GM21825 (cell line): ENCODE measurements at regions not wholly inside any gene's neighbourhood (a gene's known extent, or its start where the extent isn't known, plus 50 kb on each side); places are given as distances from the start of the nearest gene placed in this dataset.
"Not testable (repeated sequence)": the region's sequence is repeated elsewhere in the genome, so short reads cannot be mapped to it uniquely, and the experiment has no call there.

ENCODE experiments used
- ATAC-seq: cut with Tn5 transposase; IDR thresholded peaks from one replicate; pipeline ENCODE4 v1.9.1; 2021; ENCODE audit warnings: mild to moderate bottlenecking, moderate library complexity; ENCODE audit not compliant: unreplicated experiment

- ATAC-seq, result no peak
Observed at GRCh38 chr16:85528528-85529387, 84.4 kb upstream of the GSE1 start.

GRCh38 chr16:85529489-85530369 lies 83.4 kb upstream of the GSE1 start:
- ATAC-seq, result no peak

- no peak for ATAC-seq
Observed at GRCh38 chr16:85530370-85530739, 82.8 kb upstream of the GSE1 start.

- no peak for ATAC-seq
Observed at GRCh38 chr16:85531516-85531915, 81.6 kb upstream of the GSE1 start.

GRCh38 chr16:85532147-85532546 lies 81.0 kb upstream of the GSE1 start:
- ATAC-seq, result no peak

GRCh38 chr16:85533593-85533992 lies 79.5 kb upstream of the GSE1 start:
- not testable (repeated sequence) for ATAC-seq

- ATAC-seq, result no peak
Observed at GRCh38 chr16:85534536-85535351, 78.4 kb upstream of the GSE1 start.

GRCh38 chr16:85535352-85536072 lies 77.6 kb upstream of the GSE1 start:
- no peak for ATAC-seq

- ATAC-seq, result no peak
Observed at GRCh38 chr16:85536073-85536410, 77.1 kb upstream of the GSE1 start.

- ATAC-seq, result no peak
Observed at GRCh38 chr16:85536411-85537330, 76.5 kb upstream of the GSE1 start.

- ATAC-seq, result no peak
Observed at GRCh38 chr16:85537331-85537788, 75.8 kb upstream of the GSE1 start.

GRCh38 chr16:85537795-85538401 lies 75.2 kb upstream of the GSE1 start:
- no peak for ATAC-seq

- ATAC-seq, result no peak
Observed at GRCh38 chr16:85539084-85539483, 74.0 kb upstream of the GSE1 start.

GRCh38 chr16:85539629-85540291 lies 73.4 kb upstream of the GSE1 start:
- ATAC-seq, result no peak

GRCh38 chr16:85541181-85541580 lies 71.9 kb upstream of the GSE1 start:
- ATAC-seq, result no peak

GRCh38 chr16:85541619-85541979 lies 71.5 kb upstream of the GSE1 start:
- ATAC-seq, result no peak

GRCh38 chr16:85541980-85542900 lies 70.9 kb upstream of the GSE1 start:
- ATAC-seq, result no peak
